T-helper 2 cell (primary cell): ENCODE measurements at regions not wholly inside any gene's neighbourhood (a gene's known extent, or its start where the extent isn't known, plus 50 kb on each side); places are given as distances from the start of the nearest gene placed in this dataset.

Source experiments
- DNase-seq, 5 experiments: peaks; one replicate each; pipeline versions ENCODE4 v3.0.0 to v3.0.0-alpha.2; 2012 to 2022

- no peak for DNase-seq
These were observed 424.8 kb downstream of the KIF20B start for GRCh38 chr10:90126256-90126595.

- no peak for DNase-seq
These were observed 429.1 kb downstream of the KIF20B start for GRCh38 chr10:90130321-90131086.

DNA sequence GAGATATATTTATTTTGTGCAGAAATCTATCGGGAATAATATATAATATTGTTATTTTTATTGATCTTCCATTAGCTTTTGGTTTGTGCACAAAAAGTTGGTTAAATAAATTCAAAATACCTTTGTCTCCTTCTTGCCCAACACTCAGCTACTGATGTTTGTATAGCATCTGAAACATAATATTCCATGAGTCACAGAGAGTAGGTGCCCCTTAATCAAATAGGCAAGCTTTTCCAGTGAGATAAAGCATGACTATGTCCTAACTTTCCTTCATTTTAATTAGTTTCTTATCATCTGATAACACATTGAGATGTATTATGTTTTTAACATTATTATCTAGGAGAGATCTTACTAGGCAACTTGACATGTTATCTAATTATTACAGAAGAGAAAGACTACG, 432.2 kb downstream of the KIF20B start:
- no peak for DNase-seq

DNA sequence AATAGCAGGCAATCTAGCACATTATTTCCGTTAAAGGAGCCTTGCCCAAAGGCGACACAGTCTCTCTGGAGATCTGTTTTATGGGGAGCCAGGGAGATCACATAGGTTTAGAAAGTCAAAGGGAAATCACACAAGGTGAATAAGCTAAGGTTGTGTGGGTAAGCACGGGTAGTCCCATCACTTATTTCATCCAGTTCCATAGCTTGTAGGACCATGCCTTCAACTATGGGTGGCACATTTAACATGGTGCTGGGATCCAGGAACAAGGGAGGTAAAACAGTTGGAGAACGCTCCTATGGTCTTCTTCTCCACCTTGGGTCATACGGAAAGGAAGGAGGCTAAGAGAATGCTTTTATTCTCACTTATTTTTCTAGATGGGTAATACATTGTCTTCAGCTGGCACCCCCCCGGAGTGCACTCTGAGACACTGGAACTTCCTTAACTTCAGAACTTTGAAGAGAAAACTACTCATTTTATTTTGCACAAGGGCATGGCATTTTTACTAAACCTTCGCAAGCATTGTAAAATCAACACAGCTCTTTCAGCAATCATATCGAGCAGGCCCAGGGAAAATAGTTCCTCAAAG, 435.4 kb downstream of the KIF20B start:
- peak in 1 of 5 experiments; percentile 8 for DNase-seq

DNA sequence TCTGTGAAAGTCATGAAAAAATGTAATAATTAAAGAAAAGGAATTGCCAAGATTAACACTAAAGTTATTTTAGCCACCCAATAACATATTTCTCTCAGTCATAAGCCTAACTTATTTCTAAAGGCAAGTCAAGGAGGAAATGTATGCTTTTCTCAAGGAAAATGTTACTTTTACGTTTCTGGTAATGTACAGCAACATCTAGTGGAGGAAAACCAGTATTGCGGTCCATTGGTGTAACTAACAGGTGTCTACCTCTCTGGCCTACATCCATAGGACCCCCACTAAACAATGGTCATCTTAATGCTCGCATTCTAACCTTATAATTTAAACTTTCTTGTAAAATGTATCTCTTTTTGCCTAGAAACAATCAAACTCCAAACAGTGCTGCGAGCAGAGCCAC, 437.5 kb downstream of the KIF20B start:
- DNase-seq, result peak in 1 of 5 experiments; percentile 1

DNA sequence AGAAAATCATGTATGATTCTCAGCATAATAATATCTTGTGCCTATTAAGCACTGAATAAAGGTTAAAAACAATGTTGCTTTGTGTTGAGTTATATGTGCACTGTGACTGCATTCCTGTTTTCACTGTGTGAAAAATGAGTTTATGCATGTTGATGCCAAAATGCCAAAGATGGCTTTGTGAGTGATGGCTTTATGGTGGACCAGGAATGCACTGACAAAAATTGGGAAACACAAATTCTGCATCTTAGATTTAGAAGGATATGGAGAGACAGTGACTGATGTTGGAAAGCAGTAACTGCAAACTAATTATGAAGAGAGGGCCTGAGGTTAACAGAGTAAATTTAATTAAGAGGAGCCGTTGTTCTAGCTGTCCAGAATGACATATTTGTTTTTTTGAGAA, 440.4 kb downstream of the KIF20B start:
- no peak for DNase-seq

DNA sequence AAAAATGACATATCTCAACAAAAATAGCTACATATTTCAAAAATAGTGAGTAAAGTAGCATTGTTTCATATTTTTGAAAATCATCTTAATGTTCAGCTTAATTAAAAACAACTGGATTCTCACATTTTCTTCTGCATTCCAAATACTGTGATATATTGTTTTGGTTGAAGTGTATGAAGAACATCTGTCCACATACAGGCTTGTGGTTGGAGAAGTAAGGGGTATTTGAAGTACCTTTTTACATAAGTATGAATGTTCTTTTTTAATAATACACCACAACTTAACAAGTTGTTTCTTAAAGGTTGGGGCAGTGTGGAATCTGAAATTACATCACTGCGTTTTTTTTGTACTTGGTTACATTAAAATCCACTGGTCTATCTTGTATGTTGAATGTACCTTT, 442.5 kb downstream of the KIF20B start:
- DNase-seq, result no peak

DNA sequence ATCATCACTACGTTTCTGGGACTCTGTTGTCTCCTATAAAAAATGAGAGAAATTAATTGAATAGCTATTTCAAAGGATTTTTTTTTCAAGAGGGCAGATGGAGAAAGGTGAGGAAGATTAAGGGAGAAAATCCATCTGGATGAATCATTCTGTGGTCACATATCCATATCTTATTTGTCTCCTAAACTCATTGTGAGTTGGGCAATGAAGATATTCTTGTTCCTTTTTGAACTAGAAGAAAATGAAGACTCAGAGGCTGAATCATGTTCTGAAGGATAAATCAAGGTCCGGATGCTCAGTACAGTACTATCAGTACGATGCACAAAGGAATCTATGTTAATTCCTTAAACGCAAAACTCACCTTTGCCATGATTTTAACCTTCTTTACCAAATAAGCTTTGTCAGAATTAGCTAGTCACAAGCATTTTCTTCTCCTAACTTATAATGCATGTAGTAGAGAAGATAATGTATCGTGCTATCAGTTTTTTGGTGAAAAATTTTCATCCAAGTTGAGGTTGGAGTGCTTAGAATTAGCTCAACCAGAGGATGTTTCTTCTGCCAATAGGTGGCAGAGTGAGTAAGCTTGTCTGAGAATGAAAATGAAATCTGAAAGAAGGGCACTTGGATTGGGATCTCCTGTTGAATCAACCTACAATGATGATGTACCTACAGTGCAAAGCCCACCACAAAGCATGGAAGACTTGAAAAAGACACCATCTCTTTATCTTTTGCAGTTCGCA, 446.9 kb downstream of the KIF20B start:
- no peak for DNase-seq

DNA sequence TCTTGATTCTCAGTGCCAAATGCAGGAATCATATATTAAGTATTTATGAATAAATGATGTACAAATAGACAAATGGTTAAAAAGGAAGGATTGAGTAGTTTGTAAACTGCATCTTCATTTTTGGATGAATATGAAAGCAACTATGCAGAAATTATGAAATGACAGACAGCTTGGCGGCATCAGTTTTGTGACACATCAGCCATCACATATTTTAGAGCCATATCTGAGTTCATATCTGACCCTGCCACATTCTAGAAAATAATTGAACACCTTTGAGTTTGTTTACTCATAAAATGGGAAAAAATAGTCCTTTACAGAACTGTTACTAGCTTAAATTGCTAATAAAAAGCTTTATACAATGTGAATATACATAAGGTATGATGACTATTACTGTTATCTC, 448.2 kb downstream of the KIF20B start:
- no peak for DNase-seq

- no peak for DNase-seq
These were observed 461.0 kb downstream of the KIF20B start for GRCh38 chr10:90162271-90162853.

DNA sequence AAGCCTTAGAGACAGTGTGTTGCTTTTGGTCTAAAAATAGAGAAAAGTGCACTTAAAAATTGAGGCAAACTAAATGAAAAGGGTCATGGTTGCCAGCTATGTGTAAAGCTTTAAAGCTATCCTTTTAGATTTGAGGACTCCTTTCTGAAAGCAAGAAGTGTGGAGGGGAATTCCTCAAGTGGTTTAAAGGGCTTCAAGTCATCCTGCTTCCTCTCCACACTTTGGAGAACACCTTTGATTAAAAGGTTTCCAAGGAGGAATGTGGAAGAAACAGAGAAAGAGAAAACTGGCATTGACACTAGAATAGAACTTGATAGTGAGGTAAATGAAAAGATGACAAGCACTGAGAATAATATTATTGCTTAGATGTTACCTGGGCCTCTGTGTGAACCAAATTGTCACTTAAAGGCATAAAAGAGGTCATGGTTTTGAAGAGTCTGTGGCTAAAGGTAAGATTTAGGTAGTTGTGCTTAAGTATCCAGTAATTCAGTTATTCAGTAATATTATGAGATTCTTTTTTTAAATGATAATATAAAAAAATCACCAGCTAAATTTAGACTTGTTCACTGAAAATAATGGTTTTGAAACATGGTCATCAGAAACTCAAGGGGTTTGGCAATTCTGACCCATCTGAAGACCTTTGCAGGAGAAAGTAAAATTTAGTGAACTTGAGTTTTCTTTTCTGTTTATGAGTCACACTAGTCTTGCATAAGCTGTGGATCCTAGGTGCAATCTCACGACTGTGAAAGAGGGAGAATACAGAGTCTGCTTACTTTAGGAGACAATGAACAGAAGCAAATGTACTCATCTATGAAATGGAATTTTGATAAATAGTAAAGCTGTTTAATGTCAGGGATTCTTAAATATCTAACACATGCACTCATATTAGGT, 466.0 kb downstream of the KIF20B start:
- DNase-seq, result no peak

- DNase-seq, result no peak
These were observed 466.9 kb downstream of the KIF20B start for GRCh38 chr10:90168244-90168643.

- no peak for DNase-seq
These were observed 469.8 kb downstream of the KIF20B start for GRCh38 chr10:90171014-90171722.

- DNase-seq, result no peak
These were observed 473.1 kb downstream of the KIF20B start for GRCh38 chr10:90174531-90174930.

GRCh38 chr10:90175161-90175681, 473.8 kb downstream of the KIF20B start:
- no peak for DNase-seq

- DNase-seq, result no peak
These were observed 478.5 kb downstream of the KIF20B start for GRCh38 chr10:90179696-90180407.

DNA sequence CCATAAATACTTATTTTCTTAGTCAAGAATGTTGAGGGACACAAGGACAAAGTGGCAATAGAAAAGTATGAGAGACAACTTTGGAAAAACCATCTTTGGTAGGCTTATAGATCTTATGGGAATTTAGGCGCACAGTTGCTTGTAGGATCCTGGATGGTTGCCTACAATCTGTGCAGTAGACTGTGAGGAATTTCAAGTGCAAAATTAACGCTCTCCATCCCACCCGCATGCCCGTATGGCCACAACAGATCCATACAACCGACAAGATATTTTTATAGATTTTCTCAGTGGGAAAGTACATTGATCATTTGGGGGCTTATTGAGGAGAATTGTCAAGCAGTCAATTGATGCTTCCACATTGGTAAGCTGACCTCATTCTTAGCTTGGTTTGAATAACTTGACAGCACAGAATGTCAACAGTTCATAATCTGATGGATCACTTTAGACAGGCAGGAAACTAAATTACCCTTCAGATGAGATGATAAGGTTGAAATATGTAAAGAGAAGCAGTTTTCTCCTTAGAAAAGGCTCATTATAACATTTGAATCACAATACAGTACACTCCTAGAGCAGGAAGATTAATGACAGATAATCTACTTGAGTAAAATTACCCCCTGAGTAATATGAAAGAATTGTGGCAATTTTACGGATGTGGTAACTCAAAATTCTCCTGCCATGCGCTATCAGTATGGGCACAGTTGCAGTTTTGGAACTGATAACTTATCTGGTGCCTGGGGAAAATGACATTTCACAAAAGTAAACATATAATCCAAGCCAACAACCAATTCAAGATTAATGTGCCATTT, 479.7 kb downstream of the KIF20B start:
- no peak for DNase-seq

GRCh38 chr10:90192825-90193224, 491.4 kb downstream of the KIF20B start:
- DNase-seq, result no peak

GRCh38 chr10:90193240-90193985, 492.0 kb downstream of the KIF20B start:
- no peak for DNase-seq
